ENCODE measurements at regions not wholly inside any gene's neighbourhood (a gene's known extent, or its start where the extent isn't known, plus 50 kb on each side); places are given as distances from the start of the nearest gene placed in this dataset.

GRCh38 chrX:124518885-124519284 is 172.5 kb downstream of the SH2D1A start:
- H3K36me3 ChIP-seq (ENCODE audit: control insufficient read depth in 2 of 3, insufficient read depth in 3 of 3, low read length in 3 of 3): no peaks in the 10 kb centered on the region
- no peak overlapping the region for H3K9ac ChIP-seq (ENCODE audit: low read length in 3 of 3)
- no peak for TF ChIP-seq CTCF (IDR thresholded peaks at IDR 0.05; ENCODE audit: borderline replicate concordance, extremely low read depth, insufficient read depth)
- FAIRE-seq (no peak), DNase-seq (no peak)
- H3K4me3 ChIP-seq (ENCODE audit: low read length in 3 of 3): no peak overlapping the region
- H3K27ac ChIP-seq (ENCODE audit: low read depth in 2 of 2, low read length in 2 of 2): no peak overlapping the region
- no peaks in the 10 kb centered on the region for H3K4me1 ChIP-seq (ENCODE audit: control insufficient read depth in 2 of 3, insufficient read depth in 2 of 3, low read depth in 1 of 3, low read length in 3 of 3)
- H3K27me3 ChIP-seq (ENCODE audit: control insufficient read depth, insufficient read depth, low read length): no peaks in the 10 kb centered on the region
- H3K9me3 ChIP-seq (ENCODE audit: control insufficient read depth in 2 of 3, insufficient read depth in 1 of 3, low read length in 3 of 3): no peaks in the 10 kb centered on the region
- intact Hi-C loops (cut with DNase I): no loop called here

- H3K4me1 ChIP-seq (ENCODE audit: control insufficient read depth in 2 of 3, insufficient read depth in 2 of 3, low read depth in 1 of 3, low read length in 3 of 3): no peaks in the 10 kb centered on the region
- no peaks in the 10 kb centered on the region for H3K36me3 ChIP-seq (ENCODE audit: control insufficient read depth in 2 of 3, insufficient read depth in 3 of 3, low read length in 3 of 3)
- H3K27me3 ChIP-seq (ENCODE audit: control insufficient read depth, insufficient read depth, low read length): no peaks in the 10 kb centered on the region
- no peaks in the 10 kb centered on the region for H3K9me3 ChIP-seq (ENCODE audit: control insufficient read depth in 2 of 3, insufficient read depth in 1 of 3, low read length in 3 of 3)
- TF ChIP-seq CTCF (IDR thresholded peaks at IDR 0.05; ENCODE audit: borderline replicate concordance, extremely low read depth, insufficient read depth): no peak
- no peak overlapping the region for H3K9ac ChIP-seq (ENCODE audit: low read length in 3 of 3)
- H3K27ac ChIP-seq (ENCODE audit: low read depth in 2 of 2, low read length in 2 of 2): no peak overlapping the region
- H3K4me3 ChIP-seq (ENCODE audit: low read length in 3 of 3): no peak overlapping the region
- intact Hi-C loops (cut with DNase I): no loop called here
- FAIRE-seq: no peak
- DNase-seq: no peak
Measured at GRCh38 chrX:124524852-124525251, 178.5 kb downstream of the SH2D1A start.

GRCh38 chrX:124529786-124530185 is 183.4 kb downstream of the SH2D1A start:
- Histone ChIP-seq H3K9me3 (ENCODE audit: control insufficient read depth in 2 of 3, insufficient read depth in 1 of 3, low read length in 3 of 3) (no peaks in the 10 kb centered on the region), H3K36me3 (ENCODE audit: control insufficient read depth in 2 of 3, insufficient read depth in 3 of 3, low read length in 3 of 3) (no peaks in the 10 kb centered on the region), H3K4me3 (ENCODE audit: low read length in 3 of 3) (no peak overlapping the region), H3K27me3 (ENCODE audit: control insufficient read depth, insufficient read depth, low read length) (no peaks in the 10 kb centered on the region), H3K9ac (ENCODE audit: low read length in 3 of 3) (no peak overlapping the region), H3K4me1 (ENCODE audit: control insufficient read depth in 2 of 3, insufficient read depth in 2 of 3, low read depth in 1 of 3, low read length in 3 of 3) (no peaks in the 10 kb centered on the region), H3K27ac (ENCODE audit: low read depth in 2 of 2, low read length in 2 of 2) (no peak overlapping the region)
- no peak for TF ChIP-seq CTCF (IDR thresholded peaks at IDR 0.05; ENCODE audit: borderline replicate concordance, extremely low read depth, insufficient read depth)
- intact Hi-C loops (cut with DNase I): no loop called here
- no peak for FAIRE-seq
- no peak for DNase-seq

GRCh38 chrX:124530803-124531202 is 184.4 kb downstream of the SH2D1A start:
- H3K27me3 ChIP-seq (ENCODE audit: control insufficient read depth, insufficient read depth, low read length): no peaks in the 10 kb centered on the region
- H3K36me3 ChIP-seq (ENCODE audit: control insufficient read depth in 2 of 3, insufficient read depth in 3 of 3, low read length in 3 of 3): no peaks in the 10 kb centered on the region
- intact Hi-C loops (cut with DNase I): no loop called here
- TF ChIP-seq CTCF (IDR thresholded peaks at IDR 0.05; ENCODE audit: borderline replicate concordance, extremely low read depth, insufficient read depth): no peak
- no peak overlapping the region for H3K9ac ChIP-seq (ENCODE audit: low read length in 3 of 3)
- H3K4me1 ChIP-seq (ENCODE audit: control insufficient read depth in 2 of 3, insufficient read depth in 2 of 3, low read depth in 1 of 3, low read length in 3 of 3): no peaks in the 10 kb centered on the region
- DNase-seq (no peak), FAIRE-seq (no peak)
- H3K4me3 ChIP-seq (ENCODE audit: low read length in 3 of 3): no peak overlapping the region
- H3K9me3 ChIP-seq (ENCODE audit: control insufficient read depth in 2 of 3, insufficient read depth in 1 of 3, low read length in 3 of 3): no peaks in the 10 kb centered on the region
- no peak overlapping the region for H3K27ac ChIP-seq (ENCODE audit: low read depth in 2 of 2, low read length in 2 of 2)

All from kidney (tissue), 13 donors.